ENCODE measurements at regions not wholly inside any gene's neighbourhood (a gene's known extent, or its start where the extent isn't known, plus 50 kb on each side); places are given as distances from the start of the nearest gene placed in this dataset.

- H3K27ac Mint-ChIP-seq = no peak overlapping the region
- no peaks in the 10 kb centered on the region for H3K4me1 Mint-ChIP-seq
- H3K27me3 Mint-ChIP-seq (ENCODE audit: low read depth) = peaks cover 20% of the 10 kb centered on the region
- no peak overlapping the region for H3K4me3 Mint-ChIP-seq
- DNase-seq (ENCODE audit: low spot score in 2 of 2, unreplicated experiment in 2 of 2) = no peak
- no peaks in the 10 kb centered on the region for H3K36me3 Mint-ChIP-seq
- H3K9me3 Mint-ChIP-seq = peaks cover 17% of the 10 kb centered on the region
- no peak for TF ChIP-seq CTCF (IDR thresholded peaks at IDR 0.05; ENCODE audit: unreplicated experiment)
These were observed 177.5 kb upstream of the POU2AF2 start for GRCh38 chr11:111067994-111068393.

GRCh38 chr11:111066846-111067245 lies 178.7 kb upstream of the POU2AF2 start:
- Mint-ChIP-seq H3K27ac (no peak overlapping the region), H3K36me3 (no peaks in the 10 kb centered on the region), H3K4me3 (no peak overlapping the region), H3K4me1 (no peaks in the 10 kb centered on the region), H3K9me3 (peaks cover 17% of the 10 kb centered on the region), H3K27me3 (ENCODE audit: low read depth) (peaks cover 29% of the 10 kb centered on the region)
- no peak for TF ChIP-seq CTCF (IDR thresholded peaks at IDR 0.05; ENCODE audit: unreplicated experiment)
- DNase-seq (ENCODE audit: low spot score in 2 of 2, unreplicated experiment in 2 of 2) = no peak

DNA sequence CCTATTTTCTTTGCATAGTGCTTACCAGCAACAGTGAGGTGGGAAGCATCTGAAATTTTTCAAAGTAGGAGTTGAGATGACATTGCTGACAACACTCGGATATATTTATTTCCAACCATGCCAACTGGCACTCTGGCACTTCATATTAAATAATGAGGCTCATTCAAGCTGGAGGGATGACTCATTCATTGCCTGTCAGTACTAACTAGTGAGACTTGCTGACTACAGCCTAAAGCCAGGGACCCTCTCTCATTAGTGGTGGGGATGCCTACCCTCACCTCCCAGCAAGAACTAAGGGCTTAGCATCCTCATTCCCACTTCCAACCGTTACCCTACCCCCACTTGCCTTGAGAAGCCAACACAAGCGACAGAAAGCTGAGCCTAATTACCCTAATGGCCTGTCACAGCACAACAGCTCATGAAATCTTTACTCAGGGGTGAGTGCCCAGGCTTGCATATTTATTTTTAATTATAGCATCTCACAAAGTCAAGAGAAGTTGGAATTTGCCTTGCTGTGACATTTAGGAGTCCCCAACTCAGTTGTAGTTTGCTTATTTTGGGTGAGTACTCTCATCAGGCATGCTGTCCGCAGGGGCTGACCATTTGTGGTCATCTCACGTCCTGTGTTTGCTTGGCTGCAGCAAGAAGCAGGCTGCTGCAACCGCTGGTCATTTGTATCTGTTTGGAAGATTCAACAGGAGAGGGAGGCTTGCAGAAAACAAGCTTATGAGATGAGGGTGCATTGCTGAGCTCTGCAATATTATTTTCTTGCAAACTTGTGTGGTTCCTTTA lies 181.6 kb upstream of the POU2AF2 start:
- peaks cover 16% of the 10 kb centered on the region for H3K9me3 Mint-ChIP-seq
- H3K36me3 Mint-ChIP-seq = no peaks in the 10 kb centered on the region
- H3K27me3 Mint-ChIP-seq (ENCODE audit: low read depth) = peaks cover 33% of the 10 kb centered on the region
- H3K27ac Mint-ChIP-seq = no peak overlapping the region
- no peak for TF ChIP-seq CTCF (IDR thresholded peaks at IDR 0.05; ENCODE audit: unreplicated experiment)
- peaks cover 5% of the 10 kb centered on the region for H3K4me1 Mint-ChIP-seq
- no peak for DNase-seq (ENCODE audit: low spot score in 2 of 2, unreplicated experiment in 2 of 2)
- H3K4me3 Mint-ChIP-seq = no peak overlapping the region

DNA sequence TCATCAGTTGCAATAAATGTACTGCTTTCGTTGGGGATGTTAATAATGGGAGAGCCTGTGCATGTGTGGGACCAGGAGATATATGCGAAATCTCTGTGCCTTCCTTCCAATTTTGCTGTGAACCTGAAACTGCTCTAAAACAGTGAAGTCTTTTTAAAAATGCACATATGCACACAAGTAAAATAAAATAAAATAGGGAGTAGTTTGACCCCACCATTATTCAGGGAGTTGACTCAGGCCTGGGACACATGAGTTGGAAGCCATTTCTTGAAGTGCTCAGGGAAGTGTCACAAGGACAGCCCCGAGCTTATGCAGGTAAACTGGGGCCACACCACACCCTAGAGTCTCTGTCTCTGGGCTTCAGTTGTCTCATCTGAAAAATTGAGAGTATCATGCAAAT lies 183.1 kb upstream of the POU2AF2 start:
- Mint-ChIP-seq H3K4me3 (no peak overlapping the region), H3K27ac (no peak overlapping the region), H3K27me3 (ENCODE audit: low read depth) (peaks cover 33% of the 10 kb centered on the region), H3K4me1 (peaks cover 5% of the 10 kb centered on the region), H3K36me3 (no peaks in the 10 kb centered on the region), H3K9me3 (peaks cover 9% of the 10 kb centered on the region)
- DNase-seq (ENCODE audit: low spot score in 2 of 2, unreplicated experiment in 2 of 2) = no peak
- no peak for TF ChIP-seq CTCF (IDR thresholded peaks at IDR 0.05; ENCODE audit: unreplicated experiment)

GRCh38 chr11:111059726-111060125 lies 185.8 kb upstream of the POU2AF2 start:
- H3K9me3 Mint-ChIP-seq = peaks cover 9% of the 10 kb centered on the region
- H3K36me3 Mint-ChIP-seq = no peaks in the 10 kb centered on the region
- peaks cover 23% of the 10 kb centered on the region for H3K27me3 Mint-ChIP-seq (ENCODE audit: low read depth)
- no peak overlapping the region for H3K27ac Mint-ChIP-seq
- H3K4me3 Mint-ChIP-seq = no peak overlapping the region
- no peak for DNase-seq (ENCODE audit: low spot score in 2 of 2, unreplicated experiment in 2 of 2)
- peaks cover 5% of the 10 kb centered on the region for H3K4me1 Mint-ChIP-seq
- TF ChIP-seq CTCF (IDR thresholded peaks at IDR 0.05; ENCODE audit: unreplicated experiment) = no peak

Measured in mesothelial cell of epicardium (in vitro differentiated cells).